GM20000 (cell line): ENCODE measurements at regions not wholly inside any gene's neighbourhood (a gene's known extent, or its start where the extent isn't known, plus 50 kb on each side); places are given as distances from the start of the nearest gene placed in this dataset.
"Not testable (repeated sequence)": the region's sequence is repeated elsewhere in the genome, so short reads cannot be mapped to it uniquely, and the experiment has no call there.

ENCODE experiments used
- DNase-seq: peaks from one replicate; pipeline ENCODE4 v3.0.0; 2012; ENCODE audit warnings: low spot score
- TF ChIP-seq, protein P1 (sequence below): IDR thresholded peaks from 2 replicates; pipeline ENCODE4 v1.5.1; 2012; ENCODE audit warnings: mild to moderate bottlenecking, control low read depth; ENCODE audit errors: extremely low read depth, missing control alignments

DNA sequence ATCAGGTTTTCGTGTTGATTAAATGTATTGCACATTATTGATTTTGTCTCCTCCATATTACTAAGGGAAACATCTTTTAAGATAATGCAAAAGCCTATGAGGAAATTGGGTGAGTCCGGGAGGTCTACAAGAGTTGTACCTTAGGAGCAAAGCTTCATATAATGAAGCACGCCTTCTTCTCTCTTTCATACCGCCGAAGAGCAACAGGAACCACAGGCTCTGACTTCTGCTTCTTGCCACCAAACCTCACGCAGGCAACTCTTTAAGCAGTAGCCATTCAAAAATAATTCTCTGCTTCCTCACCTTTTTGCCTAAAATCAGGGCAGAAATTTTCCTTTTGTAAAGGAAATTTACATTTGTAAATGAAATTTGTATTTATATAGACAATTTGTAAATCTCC is 139.6 kb downstream of the SPRY1 start:
- TF ChIP-seq, protein P1, sequence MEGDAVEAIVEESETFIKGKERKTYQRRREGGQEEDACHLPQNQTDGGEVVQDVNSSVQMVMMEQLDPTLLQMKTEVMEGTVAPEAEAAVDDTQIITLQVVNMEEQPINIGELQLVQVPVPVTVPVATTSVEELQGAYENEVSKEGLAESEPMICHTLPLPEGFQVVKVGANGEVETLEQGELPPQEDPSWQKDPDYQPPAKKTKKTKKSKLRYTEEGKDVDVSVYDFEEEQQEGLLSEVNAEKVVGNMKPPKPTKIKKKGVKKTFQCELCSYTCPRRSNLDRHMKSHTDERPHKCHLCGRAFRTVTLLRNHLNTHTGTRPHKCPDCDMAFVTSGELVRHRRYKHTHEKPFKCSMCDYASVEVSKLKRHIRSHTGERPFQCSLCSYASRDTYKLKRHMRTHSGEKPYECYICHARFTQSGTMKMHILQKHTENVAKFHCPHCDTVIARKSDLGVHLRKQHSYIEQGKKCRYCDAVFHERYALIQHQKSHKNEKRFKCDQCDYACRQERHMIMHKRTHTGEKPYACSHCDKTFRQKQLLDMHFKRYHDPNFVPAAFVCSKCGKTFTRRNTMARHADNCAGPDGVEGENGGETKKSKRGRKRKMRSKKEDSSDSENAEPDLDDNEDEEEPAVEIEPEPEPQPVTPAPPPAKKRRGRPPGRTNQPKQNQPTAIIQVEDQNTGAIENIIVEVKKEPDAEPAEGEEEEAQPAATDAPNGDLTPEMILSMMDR = no peak
- no peak for DNase-seq

DNA sequence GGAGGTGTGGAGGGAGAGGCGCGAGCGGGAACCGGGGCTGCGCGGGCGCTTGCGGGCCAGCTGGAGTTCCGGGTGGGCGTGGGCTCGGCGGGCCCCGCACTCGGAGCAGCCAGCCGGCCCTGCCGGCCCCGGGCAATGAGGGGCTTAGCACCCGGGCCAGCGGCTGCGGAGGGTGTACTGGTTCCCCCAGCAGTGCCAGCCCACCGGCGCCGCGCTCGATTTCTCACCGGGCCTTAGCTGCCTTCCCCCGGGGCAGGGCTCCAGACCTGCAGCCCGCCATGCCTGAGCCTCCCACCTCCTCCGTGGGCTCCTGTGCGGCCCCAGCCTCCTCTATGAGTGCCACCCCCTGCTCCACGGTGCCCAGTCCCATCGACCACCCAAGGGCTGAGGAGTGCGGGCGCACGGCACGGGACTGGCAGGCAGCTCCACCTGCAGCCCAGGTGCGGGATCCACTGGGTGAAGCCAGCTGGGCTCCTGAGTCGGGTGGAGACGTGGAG is 141.4 kb downstream of the SPRY1 start:
- DNase-seq = not testable (repeated sequence)

DNA sequence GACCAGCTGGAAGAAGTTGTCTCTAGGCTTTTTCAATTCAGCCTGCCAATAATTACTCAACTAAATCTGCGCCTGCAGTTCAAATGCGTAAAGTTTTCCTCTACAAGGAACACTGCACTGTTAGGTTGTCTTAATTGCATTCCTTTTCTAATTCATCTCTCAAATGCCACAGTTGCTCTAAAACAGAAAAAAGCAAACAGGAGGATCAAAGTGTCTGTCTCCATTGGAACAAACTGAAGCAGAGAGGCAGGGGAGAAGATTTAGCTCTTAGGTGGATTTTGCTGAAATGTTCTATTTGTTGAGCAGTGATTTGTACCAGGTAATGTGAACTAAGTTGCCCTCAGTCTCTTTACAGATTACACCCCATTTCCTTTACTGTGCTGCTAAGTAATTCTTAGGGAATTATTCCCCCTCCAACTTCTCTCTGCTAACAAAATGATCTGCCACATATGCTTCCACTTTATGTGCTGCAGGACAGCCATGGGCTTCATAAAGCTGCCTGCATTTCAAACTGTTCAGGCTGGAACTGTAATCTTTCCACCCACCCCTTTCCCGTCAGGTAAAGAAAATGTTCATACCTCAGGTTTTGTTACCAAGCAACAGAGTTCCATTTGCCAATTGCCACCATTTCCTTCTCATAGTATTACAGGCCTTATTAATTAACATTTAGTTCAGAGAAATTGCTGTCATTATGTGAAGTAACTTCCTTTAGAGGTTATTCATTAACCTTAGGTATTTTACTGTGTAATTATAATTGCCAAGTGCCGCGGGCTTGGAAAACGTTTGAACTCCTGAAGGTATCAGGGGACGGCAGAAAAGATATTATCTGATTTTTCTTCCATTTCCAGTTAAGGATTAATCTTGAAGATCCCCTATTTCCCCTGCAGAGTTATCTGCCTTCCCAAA is 149.3 kb downstream of the SPRY1 start:
- TF ChIP-seq, protein P1 = no peak
- no peak for DNase-seq

DNA sequence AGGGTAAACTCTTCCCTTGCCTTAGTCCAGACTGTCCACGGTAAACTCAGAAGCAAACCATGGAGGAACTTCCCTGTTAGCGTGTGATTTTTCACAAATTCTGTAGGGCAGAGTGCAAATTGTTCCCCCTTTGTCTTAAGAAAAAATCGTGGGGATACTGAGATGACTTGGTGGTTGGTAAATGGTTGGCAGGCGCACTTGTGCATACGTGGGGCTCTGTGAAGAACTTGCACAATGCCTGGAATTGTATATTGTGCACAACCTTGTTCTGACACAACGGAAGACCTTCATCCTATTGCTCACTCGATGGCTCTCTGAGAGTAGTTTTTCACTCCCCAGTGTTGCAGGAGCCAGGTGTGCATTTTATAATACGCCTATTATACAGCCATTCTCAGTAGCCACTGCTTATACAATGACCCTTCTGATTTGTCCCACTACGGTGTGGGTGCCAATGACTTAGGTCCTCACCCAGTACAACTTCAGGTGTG is 150.0 kb downstream of the SPRY1 start:
- TF ChIP-seq, protein P1 = no peak
- DNase-seq = no peak

DNA sequence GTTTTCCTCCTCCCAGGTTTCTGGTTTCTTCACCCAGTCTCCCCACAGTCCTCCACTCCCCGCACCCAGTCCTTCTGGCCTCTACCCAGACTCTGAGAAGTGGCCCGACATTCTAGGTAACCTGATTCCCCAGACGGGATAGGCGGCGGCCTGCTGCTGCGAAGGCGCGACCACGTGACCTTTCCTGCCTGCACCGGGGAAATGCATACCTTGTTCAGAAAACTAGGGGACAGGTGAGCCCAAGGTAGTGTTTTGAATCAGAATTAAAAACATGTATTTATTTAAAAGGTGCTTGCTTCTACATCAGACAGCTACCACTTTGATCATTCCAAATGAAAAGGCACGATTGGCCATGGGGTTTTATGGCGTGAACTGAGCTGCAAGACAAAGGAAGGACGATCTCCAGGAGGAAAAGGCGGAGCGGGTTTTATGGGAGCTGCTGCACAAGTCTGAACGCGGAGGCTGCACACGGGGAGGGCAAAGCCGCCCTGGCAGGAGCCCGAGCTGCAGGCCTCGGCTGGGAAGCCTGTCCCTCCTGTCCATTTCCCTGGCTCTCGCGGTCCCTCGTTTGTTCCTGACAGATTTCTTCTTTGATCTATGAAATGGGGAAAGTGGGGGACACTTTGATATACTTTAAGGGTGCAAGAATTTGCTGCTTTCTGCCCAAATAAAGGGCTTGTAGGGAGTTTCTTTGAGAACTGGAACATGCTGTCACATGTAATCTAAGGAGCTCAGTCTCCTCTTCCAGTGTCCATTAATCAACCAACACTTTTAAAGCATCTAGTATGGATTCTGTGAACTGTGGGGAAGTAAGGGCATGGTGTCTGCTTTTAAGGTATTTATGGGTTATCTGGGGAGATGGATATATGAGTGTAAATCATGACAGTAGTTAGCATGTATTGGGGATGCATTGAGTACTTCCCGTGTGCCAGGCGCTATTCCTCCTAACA is 150.9 kb downstream of the SPRY1 start:
- no peak for DNase-seq
- TF ChIP-seq, protein P1 = no peak

DNA sequence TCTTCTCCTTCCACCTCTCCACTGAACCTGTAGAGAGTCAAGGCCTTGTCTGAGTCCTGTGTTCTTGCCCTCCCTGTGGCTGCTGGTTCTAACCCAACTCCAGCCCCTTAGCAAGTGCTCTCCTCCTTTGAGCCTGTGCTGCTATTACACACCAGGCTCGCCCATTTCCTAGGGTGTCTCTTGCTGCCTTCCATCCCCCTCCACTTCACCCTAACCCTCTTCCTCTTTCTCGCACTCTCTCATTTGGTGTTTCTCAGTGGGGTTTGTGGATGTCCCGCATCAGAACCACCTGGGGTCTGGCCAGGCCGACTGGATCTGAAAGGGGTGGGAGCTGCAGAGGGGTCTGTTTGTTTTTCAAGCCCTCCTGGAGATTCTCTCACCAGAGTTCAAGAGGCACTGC is 156.7 kb downstream of the SPRY1 start:
- DNase-seq = no peak
- TF ChIP-seq, protein P1 = no peak

DNA sequence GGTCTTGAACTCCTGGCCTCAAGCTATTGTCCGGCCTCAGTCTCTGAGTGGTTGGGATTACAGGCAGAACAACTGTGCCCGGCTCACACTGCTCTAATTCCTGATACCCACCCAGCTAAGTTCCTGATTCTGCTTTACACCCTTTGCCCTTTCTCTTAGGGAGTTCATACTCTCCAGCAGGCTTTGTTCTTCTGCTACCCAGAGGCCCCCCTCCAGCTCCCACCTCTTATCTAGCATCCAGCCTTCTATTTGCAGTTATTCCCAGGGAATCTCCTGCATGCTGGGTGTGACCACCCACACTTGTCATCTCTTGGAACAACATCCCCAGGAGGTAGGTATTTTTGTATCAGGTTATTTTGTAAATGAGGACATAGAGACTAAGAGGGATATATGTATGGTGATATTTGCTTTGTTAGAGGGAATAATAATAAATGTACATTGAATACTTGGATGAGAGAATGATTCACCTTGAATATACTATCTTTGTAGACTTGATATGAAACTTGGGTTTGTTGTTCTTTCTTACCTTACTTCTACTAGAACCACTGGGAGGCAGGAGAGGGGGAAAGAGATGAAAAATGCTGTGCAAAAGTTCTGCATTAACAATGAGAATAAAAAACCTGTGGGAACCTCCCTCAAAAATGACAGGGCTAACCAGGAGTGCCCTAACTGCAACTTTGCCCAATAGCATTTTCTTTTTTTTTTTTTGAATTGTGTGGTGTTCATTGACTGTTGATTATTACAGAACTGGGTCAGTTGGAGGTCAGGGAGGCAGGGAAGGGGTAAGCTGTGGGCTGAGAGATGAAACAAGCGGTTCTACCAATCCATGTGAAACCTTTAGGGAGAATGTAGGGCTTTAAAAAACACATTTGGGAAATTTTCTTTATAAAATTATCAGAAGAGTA is 157.4 kb downstream of the SPRY1 start:
- TF ChIP-seq, protein P1 = no peak
- no peak for DNase-seq
